WTC11 (cell line): ENCODE measurements at regions not wholly inside any gene's neighbourhood (a gene's known extent, or its start where the extent isn't known, plus 50 kb on each side); places are given as distances from the start of the nearest gene placed in this dataset.

Source experiments
- ATAC-seq: fragments of 200-7000 bp; cut with Tn5 transposase; 2 replicates; pipeline ENCODE4 v1.10.0; 2021; ENCODE audit warnings: mild to moderate bottlenecking, moderate library complexity
- CTCF ChIA-PET: fragments of 300-600 bp; sonication (Branson Sonifier 250); formaldehyde crosslinking; loops from one replicate; lab custom pipeline; 2021; ENCODE audit warnings: antibody characterized with exemption; lab: Charles Lee
- POLR2A ChIA-PET: fragments of 350-600 bp; sonication (Branson Sonifier 250); formaldehyde crosslinking; loops from one replicate; lab custom pipeline; 2021; ENCODE audit warnings: antibody characterized with exemption; lab: Charles Lee
- DNase-seq: peaks from one replicate; pipeline ENCODE4 v3.0.0; 2021; ENCODE audit warnings: low spot score
- H3K27ac Mint-ChIP-seq: 2 replicates; pipeline ENCODE4 v1.8.0; 2021; ENCODE audit warnings: mixed read lengths
- H3K27me3 Mint-ChIP-seq: 2 replicates; pipeline ENCODE4 v1.8.0; 2021; ENCODE audit warnings: low read depth, mild to moderate bottlenecking, moderate library complexity, mixed read lengths
- H3K36me3 Mint-ChIP-seq: 2 replicates; pipeline ENCODE4 v1.8.0; 2021; ENCODE audit warnings: mixed read lengths
- H3K4me1 Mint-ChIP-seq: 2 replicates; pipeline ENCODE4 v1.8.0; 2022; ENCODE audit warnings: mixed read lengths
- H3K4me3 Mint-ChIP-seq: 2 replicates; pipeline ENCODE4 v1.8.0; 2021; ENCODE audit warnings: mild to moderate bottlenecking, moderate library complexity, mixed read lengths
- H3K9me3 Mint-ChIP-seq: 2 replicates; pipeline ENCODE4 v1.8.0; 2021; ENCODE audit warnings: mixed read lengths
- ATF2 ChIP-seq: sonication (generic); formaldehyde crosslinking; IDR thresholded peaks from 2 replicates; pipeline ENCODE4 v1.8.1; 2022; ENCODE audit warnings: low read depth, missing genetic modification reagents, borderline replicate concordance
- CREM ChIP-seq: sonication (generic); formaldehyde crosslinking; IDR thresholded peaks from 2 replicates; pipeline ENCODE4 v1.8.1; 2022; ENCODE audit warnings: mild to moderate bottlenecking, missing genetic modification reagents, moderate library complexity
- CTCF ChIP-seq: fragments of 200-600 bp; IDR thresholded peaks from 2 replicates; pipeline ENCODE4 v1.8.0; 2022; ENCODE audit warnings: antibody characterized with exemption
- E2F5 ChIP-seq: sonication (generic); formaldehyde crosslinking; IDR thresholded peaks from 2 replicates; pipeline ENCODE4 v1.8.1; 2022; ENCODE audit warnings: mild to moderate bottlenecking, moderate library complexity, missing genetic modification reagents
- EMX1 ChIP-seq: fragments of 250-450 bp; sonication (Bioruptor Pico); IDR thresholded peaks from 2 replicates; pipeline ENCODE4 v1.8.0; 2021; ENCODE audit warnings: mild to moderate bottlenecking
- FOXJ3 ChIP-seq: sonication (generic); formaldehyde crosslinking; IDR thresholded peaks from 2 replicates; pipeline ENCODE4 v1.9.0; 2021; ENCODE audit warnings: missing genetic modification reagents, mild to moderate bottlenecking, borderline replicate concordance
- NFYB ChIP-seq: sonication (generic); formaldehyde crosslinking; conservative IDR thresholded peaks from 2 replicates; pipeline ENCODE4 v1.8.0; 2022; ENCODE audit warnings: low read depth, missing genetic modification reagents
- NR2C2 ChIP-seq: sonication (generic); formaldehyde crosslinking; IDR thresholded peaks from 2 replicates; pipeline ENCODE4 v1.8.0; 2022; ENCODE audit warnings: mild to moderate bottlenecking, missing genetic modification reagents
- RORB ChIP-seq: fragments of 250-450 bp; sonication (Bioruptor Pico); IDR thresholded peaks from 2 replicates; pipeline ENCODE4 v1.9.0; 2021; ENCODE audit warnings: mild to moderate bottlenecking
- TEAD1 ChIP-seq: sonication (generic); formaldehyde crosslinking; IDR thresholded peaks from 2 replicates; pipeline ENCODE4 v1.8.0; 2022; ENCODE audit warnings: mild to moderate bottlenecking, missing genetic modification reagents
- USF2 ChIP-seq: sonication (generic); formaldehyde crosslinking; IDR thresholded peaks from 2 replicates; pipeline ENCODE4 v1.8.1; 2023; ENCODE audit warnings: mild to moderate bottlenecking, missing genetic modification reagents, moderate library complexity
- ZNF138 ChIP-seq: sonication (generic); formaldehyde crosslinking; conservative IDR thresholded peaks from 2 replicates; pipeline ENCODE4 v1.8.1; 2022; ENCODE audit warnings: mild to moderate bottlenecking, moderate library complexity, missing genetic modification reagents
- ZNF281 ChIP-seq: sonication (generic); formaldehyde crosslinking; IDR thresholded peaks from 2 replicates; pipeline ENCODE4 v1.8.0; 2023; ENCODE audit warnings: mild to moderate bottlenecking, missing genetic modification reagents
- ZNF317 ChIP-seq: sonication (generic); formaldehyde crosslinking; IDR thresholded peaks from 2 replicates; pipeline ENCODE4 v1.8.1; 2023; ENCODE audit warnings: low read depth, mild to moderate bottlenecking, moderate library complexity, missing genetic modification reagents, borderline replicate concordance
- ZNF512 ChIP-seq: sonication (generic); formaldehyde crosslinking; IDR thresholded peaks from 2 replicates; pipeline ENCODE4 v1.8.1; 2022; ENCODE audit warnings: missing genetic modification reagents, borderline replicate concordance
- TF ChIP-seq, protein P1 (sequence below): sonication (generic); formaldehyde crosslinking; IDR thresholded peaks from 2 replicates; pipeline ENCODE4 v1.8.1; 2022; ENCODE audit warnings: low read depth, mild to moderate bottlenecking, moderate library complexity, missing genetic modification reagents, borderline replicate concordance
- TF ChIP-seq, protein P2 (sequence below): sonication (generic); formaldehyde crosslinking; conservative IDR thresholded peaks from 2 replicates; pipeline ENCODE4 v1.8.1; 2023; ENCODE audit warnings: mild to moderate bottlenecking, low read depth, missing genetic modification reagents, moderate library complexity
- TF ChIP-seq, protein P3 (sequence below): fragments of 250-450 bp; sonication (Bioruptor Pico); IDR thresholded peaks from 2 replicates; pipeline ENCODE4 v1.9.0; 2021; ENCODE audit warnings: mild to moderate bottlenecking
- TF ChIP-seq, protein P4 (sequence below): sonication (generic); formaldehyde crosslinking; conservative IDR thresholded peaks from 2 replicates; pipeline ENCODE4 v1.8.1; 2022; ENCODE audit warnings: mild to moderate bottlenecking, missing genetic modification reagents

GRCh38 chr2:234136461-234136860 is 86.0 kb downstream of the SPP2 start:
- DNase-seq (no peak), ATAC-seq (no peak; the same call in 1 of the 2 replicates)
- no peak for TF ChIP-seq EMX1
- TF ChIP-seq ZNF138 (CRISPR knock-in tag) = no peak
- TF ChIP-seq NFYB (CRISPR knock-in tag) = no peak
- TF ChIP-seq, protein P1, sequence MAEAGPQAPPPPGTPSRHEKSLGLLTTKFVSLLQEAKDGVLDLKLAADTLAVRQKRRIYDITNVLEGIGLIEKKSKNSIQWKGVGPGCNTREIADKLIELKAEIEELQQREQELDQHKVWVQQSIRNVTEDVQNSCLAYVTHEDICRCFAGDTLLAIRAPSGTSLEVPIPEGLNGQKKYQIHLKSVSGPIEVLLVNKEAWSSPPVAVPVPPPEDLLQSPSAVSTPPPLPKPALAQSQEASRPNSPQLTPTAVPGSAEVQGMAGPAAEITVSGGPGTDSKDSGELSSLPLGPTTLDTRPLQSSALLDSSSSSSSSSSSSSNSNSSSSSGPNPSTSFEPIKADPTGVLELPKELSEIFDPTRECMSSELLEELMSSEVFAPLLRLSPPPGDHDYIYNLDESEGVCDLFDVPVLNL (CRISPR knock-in tag) = no peak
- TF ChIP-seq, protein P2, sequence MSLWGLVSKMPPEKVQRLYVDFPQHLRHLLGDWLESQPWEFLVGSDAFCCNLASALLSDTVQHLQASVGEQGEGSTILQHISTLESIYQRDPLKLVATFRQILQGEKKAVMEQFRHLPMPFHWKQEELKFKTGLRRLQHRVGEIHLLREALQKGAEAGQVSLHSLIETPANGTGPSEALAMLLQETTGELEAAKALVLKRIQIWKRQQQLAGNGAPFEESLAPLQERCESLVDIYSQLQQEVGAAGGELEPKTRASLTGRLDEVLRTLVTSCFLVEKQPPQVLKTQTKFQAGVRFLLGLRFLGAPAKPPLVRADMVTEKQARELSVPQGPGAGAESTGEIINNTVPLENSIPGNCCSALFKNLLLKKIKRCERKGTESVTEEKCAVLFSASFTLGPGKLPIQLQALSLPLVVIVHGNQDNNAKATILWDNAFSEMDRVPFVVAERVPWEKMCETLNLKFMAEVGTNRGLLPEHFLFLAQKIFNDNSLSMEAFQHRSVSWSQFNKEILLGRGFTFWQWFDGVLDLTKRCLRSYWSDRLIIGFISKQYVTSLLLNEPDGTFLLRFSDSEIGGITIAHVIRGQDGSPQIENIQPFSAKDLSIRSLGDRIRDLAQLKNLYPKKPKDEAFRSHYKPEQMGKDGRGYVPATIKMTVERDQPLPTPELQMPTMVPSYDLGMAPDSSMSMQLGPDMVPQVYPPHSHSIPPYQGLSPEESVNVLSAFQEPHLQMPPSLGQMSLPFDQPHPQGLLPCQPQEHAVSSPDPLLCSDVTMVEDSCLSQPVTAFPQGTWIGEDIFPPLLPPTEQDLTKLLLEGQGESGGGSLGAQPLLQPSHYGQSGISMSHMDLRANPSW (CRISPR knock-in tag) = no peak
- no peak for TF ChIP-seq E2F5
- no peak for TF ChIP-seq ATF2 (CRISPR knock-in tag)
- no peak for TF ChIP-seq CREM (CRISPR knock-in tag)
- no peak for TF ChIP-seq ZNF512 (CRISPR knock-in tag)
- TF ChIP-seq ZNF317 (CRISPR knock-in tag) = no peak
- TF ChIP-seq, protein P3, sequence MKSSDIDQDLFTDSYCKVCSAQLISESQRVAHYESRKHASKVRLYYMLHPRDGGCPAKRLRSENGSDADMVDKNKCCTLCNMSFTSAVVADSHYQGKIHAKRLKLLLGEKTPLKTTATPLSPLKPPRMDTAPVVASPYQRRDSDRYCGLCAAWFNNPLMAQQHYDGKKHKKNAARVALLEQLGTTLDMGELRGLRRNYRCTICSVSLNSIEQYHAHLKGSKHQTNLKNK (CRISPR knock-in tag) = no peak
- TF ChIP-seq NR2C2 (CRISPR knock-in tag) = no peak
- TF ChIP-seq TEAD1 (CRISPR knock-in tag) = no peak
- no peak for TF ChIP-seq FOXJ3 (CRISPR knock-in tag)
- TF ChIP-seq, protein P4, sequence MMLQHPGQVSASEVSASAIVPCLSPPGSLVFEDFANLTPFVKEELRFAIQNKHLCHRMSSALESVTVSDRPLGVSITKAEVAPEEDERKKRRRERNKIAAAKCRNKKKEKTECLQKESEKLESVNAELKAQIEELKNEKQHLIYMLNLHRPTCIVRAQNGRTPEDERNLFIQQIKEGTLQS (CRISPR knock-in tag) = no peak
- TF ChIP-seq RORB = no peak
- H3K4me3 Mint-ChIP-seq = no peak overlapping the region
- H3K27ac Mint-ChIP-seq = no peak overlapping the region
- no peaks in the 10 kb centered on the region; the same call in 1 of the 2 replicates for H3K27me3 Mint-ChIP-seq
- no peaks in the 10 kb centered on the region for H3K36me3 Mint-ChIP-seq
- peaks cover 16% of the 10 kb centered on the region for H3K4me1 Mint-ChIP-seq
- POLR2A ChIA-PET = no interaction called here
- H3K9me3 Mint-ChIP-seq = peaks cover 12% of the 10 kb centered on the region
- CTCF ChIA-PET = interaction anchor here (1.8 to 2.2 kb wide), 3 partner anchors 152 to 412 kb away, joined by 6 to 13 read pairs (median 11); no protein-coding TSS in a partner anchor

- TF ChIP-seq TEAD1 (CRISPR knock-in tag) (0 out of 2 replicates have a peak, but pooled peaks have one; percentile 18), NFYB (CRISPR knock-in tag) (no peak), USF2 (CRISPR knock-in tag) (0 out of 2 replicates have a peak, but pooled peaks have one; percentile 12), CTCF (peak; percentile 40), ZNF281 (no peak)
- TF ChIP-seq, all 79 proteins: peak for 3
- ATAC-seq (peak; percentile 98), DNase-seq (peak; percentile 76)
- Mint-ChIP-seq H3K4me1 (peaks cover 16% of the 10 kb centered on the region), H3K27me3 (no peaks in the 10 kb centered on the region; the same call in 1 of the 2 replicates), H3K9me3 (peaks cover 12% of the 10 kb centered on the region), H3K36me3 (no peaks in the 10 kb centered on the region), H3K4me3 (no peak overlapping the region), H3K27ac (no peak overlapping the region)
- POLR2A ChIA-PET = interaction anchor here (0.7 kb wide), 1 partner anchor 361 kb away, joined by 3 read pairs; the partner anchor contains the start of gene ARL4C
- CTCF ChIA-PET = interaction anchor here (0.6 to 2.2 kb wide), 23 partner anchors 10 to 413 kb away, joined by 3 to 15 read pairs (median 3); partner anchors contain the start of gene ARL4C
Observed at GRCh38 chr2:234135750-234136221, 85.3 kb downstream of the SPP2 start.
